SK-N-SH treated with all-trans-retinoic acid at 6 μM for 48 hours (cell line): ENCODE measurements at regions not wholly inside any gene's neighbourhood (a gene's known extent, or its start where the extent isn't known, plus 50 kb on each side); places are given as distances from the start of the nearest gene placed in this dataset.

Experiments used
- ATAC-seq: fragments of 200-7000 bp; cut with Tn5 transposase; 3 replicates; pipeline ENCODE4 v1.9.1; 2020; ENCODE audit warnings: mild to moderate bottlenecking, moderate library complexity
- ARNTL ChIP-seq: fragments of 450-650 bp; formaldehyde crosslinking; IDR thresholded peaks from 2 replicates; pipeline ENCODE4 v1.5.0; 2020; ENCODE audit warnings: low read depth, mild to moderate bottlenecking, moderate library complexity, borderline replicate concordance
- BACH2 ChIP-seq: fragments of 250-450 bp; sonication (Bioruptor Pico); IDR thresholded peaks from 2 replicates; pipeline ENCODE4 v1.9.0; 2021; ENCODE audit warnings: mild to moderate bottlenecking, borderline replicate concordance
- CREB5 ChIP-seq: fragments of 250-450 bp; sonication (Bioruptor Pico); IDR thresholded peaks from 2 replicates; pipeline ENCODE4 v1.5.1; 2020; ENCODE audit warnings: low read depth, mild to moderate bottlenecking, moderate library complexity
- CSDC2 ChIP-seq: fragments of 250-450 bp; sonication (Bioruptor Pico); IDR thresholded peaks from 2 replicates; pipeline ENCODE4 v1.5.0; 2020; ENCODE audit warnings: mild to moderate bottlenecking, moderate library complexity
- CSRNP3 ChIP-seq: fragments of 250-450 bp; sonication (Bioruptor Pico); IDR thresholded peaks from 2 replicates; pipeline ENCODE4 v1.5.1; 2021; ENCODE audit warnings: mild to moderate bottlenecking, moderate library complexity
- ESRRG ChIP-seq: fragments of 250-450 bp; sonication (Bioruptor Pico); IDR thresholded peaks from 2 replicates; pipeline ENCODE4 v1.6.1; 2021; ENCODE audit warnings: mild to moderate bottlenecking
- ISL1 ChIP-seq: fragments of 250-450 bp; sonication (Bioruptor Pico); IDR thresholded peaks from 2 replicates; pipeline ENCODE4 v2.1.2; 2022; ENCODE audit warnings: mild to moderate bottlenecking, moderate library complexity
- OSR1 ChIP-seq: fragments of 250-450 bp; sonication (Bioruptor Pico); IDR thresholded peaks from 2 replicates; pipeline ENCODE4 v1.8.0; 2022; ENCODE audit warnings: moderate library complexity, mild to moderate bottlenecking, inconsistent platforms
- PATZ1 ChIP-seq: fragments of 250-450 bp; sonication (Bioruptor Pico); IDR thresholded peaks from 2 replicates; pipeline ENCODE4 v1.8.0; 2020; ENCODE audit warnings: mild to moderate bottlenecking, moderate library complexity, borderline replicate concordance
- PPARA ChIP-seq: fragments of 250-450 bp; sonication (Bioruptor Pico); IDR thresholded peaks from 2 replicates; pipeline ENCODE4 v1.5.0; 2020; ENCODE audit warnings: mild to moderate bottlenecking, borderline replicate concordance
- RARB ChIP-seq: fragments of 250-450 bp; sonication (Bioruptor Pico); IDR thresholded peaks from 2 replicates; pipeline ENCODE4 v1.8.0; 2021; ENCODE audit warnings: mild to moderate bottlenecking, moderate library complexity
- TOX ChIP-seq: fragments of 250-450 bp; sonication (Bioruptor Pico); IDR thresholded peaks from 2 replicates; pipeline ENCODE4 v1.8.0; 2021; ENCODE audit warnings: mild to moderate bottlenecking, moderate library complexity, borderline replicate concordance
- TSHZ2 ChIP-seq: fragments of 250-450 bp; sonication (Bioruptor Pico); IDR thresholded peaks from 2 replicates; pipeline ENCODE4 v1.5.0; 2020; ENCODE audit warnings: mild to moderate bottlenecking, moderate library complexity
- ZC3H10 ChIP-seq: fragments of 250-450 bp; sonication (Bioruptor Pico); IDR thresholded peaks from 2 replicates; pipeline ENCODE4 v1.5.1; 2021; ENCODE audit warnings: mild to moderate bottlenecking, moderate library complexity
- ZFP3 ChIP-seq: fragments of 250-450 bp; sonication (Bioruptor Pico); IDR thresholded peaks from 2 replicates; pipeline ENCODE4 v1.5.0; 2020; ENCODE audit warnings: mild to moderate bottlenecking, moderate library complexity
- ZFP30 ChIP-seq: fragments of 450-650 bp; formaldehyde crosslinking; IDR thresholded peaks from 2 replicates; pipeline ENCODE4 v1.5.0; 2022; ENCODE audit warnings: mild to moderate bottlenecking, moderate library complexity
- ZNF565 ChIP-seq: fragments of 450-650 bp; formaldehyde crosslinking; conservative IDR thresholded peaks from 2 replicates; pipeline ENCODE4 v1.5.0; 2020; ENCODE audit warnings: low read depth, mild to moderate bottlenecking, moderate library complexity
- ZNF70 ChIP-seq: fragments of 450-650 bp; formaldehyde crosslinking; IDR thresholded peaks from 2 replicates; pipeline ENCODE4 v1.5.0; 2020; ENCODE audit warnings: mild to moderate bottlenecking, moderate library complexity
- ZNF8 ChIP-seq: fragments of 450-650 bp; formaldehyde crosslinking; IDR thresholded peaks from 2 replicates; pipeline ENCODE4 v1.5.0; 2020; ENCODE audit warnings: mild to moderate bottlenecking, moderate library complexity

GRCh38 chr7:156151658-156152057 lies 339.4 kb upstream of the SHH start:
- ATAC-seq = no peak
- no peak for TF ChIP-seq ZNF565 (CRISPR knock-in tag)

GRCh38 chr7:156151078-156151477 lies 338.8 kb upstream of the SHH start:
- TF ChIP-seq CSRNP3 (CRISPR knock-in tag) (no peak), ZNF565 (CRISPR knock-in tag) (no peak), CREB5 (no peak), PATZ1 (CRISPR knock-in tag) (no peak), CSDC2 (CRISPR knock-in tag) (no peak), ZNF8 (CRISPR knock-in tag) (no peak), RARB (no peak), ZFP30 (CRISPR knock-in tag) (no peak)
- TF ChIP-seq, all 23 proteins: peak for 0

GRCh38 chr7:156148995-156149394 lies 336.7 kb upstream of the SHH start:
- TF ChIP-seq TOX (CRISPR knock-in tag) (no peak), ISL1 (CRISPR knock-in tag) (no peak), BACH2 (CRISPR knock-in tag) (no peak), CSDC2 (CRISPR knock-in tag) (no peak), PPARA (CRISPR knock-in tag) (no peak), ESRRG (no peak), ARNTL (CRISPR knock-in tag) (no peak), CREB5 (no peak), ZFP3 (no peak), PATZ1 (CRISPR knock-in tag) (no peak), OSR1 (CRISPR knock-in tag) (no peak), ZNF70 (CRISPR knock-in tag) (no peak), ZNF565 (CRISPR knock-in tag) (no peak), ZC3H10 (CRISPR knock-in tag) (no peak), TSHZ2 (CRISPR knock-in tag) (no peak), CSRNP3 (CRISPR knock-in tag) (no peak)
- no peak for ATAC-seq

More at GRCh38 chr7:156151078-156151477, 338.8 kb upstream of the SHH start:
- ATAC-seq = no peak
